ENCODE measurements at regions not wholly inside any gene's neighbourhood (a gene's known extent, or its start where the extent isn't known, plus 50 kb on each side); places are given as distances from the start of the nearest gene placed in this dataset.
"Not testable (repeated sequence)": the region's sequence is repeated elsewhere in the genome, so short reads cannot be mapped to it uniquely, and the experiment has no call there.

GRCh38 chr15:59797756-59798604 is 108.9 kb upstream of the BNIP2 start:
- no peak for TF ChIP-seq CTCF (IDR thresholded peaks at IDR 0.05; ENCODE audit: control insufficient read depth, insufficient read depth, low read depth, low read length, missing control alignments)
- DNase-seq (ENCODE audit: low read depth) = no peak
- H3K4me3 ChIP-seq (ENCODE audit: control insufficient read depth, low read depth, low read length) = no peak overlapping the region

GRCh38 chr15:59794229-59794886 is 105.2 kb upstream of the BNIP2 start:
- no peak for DNase-seq (ENCODE audit: low read depth)
- H3K4me3 ChIP-seq (ENCODE audit: control insufficient read depth, low read depth, low read length) = no peak overlapping the region
- TF ChIP-seq CTCF (IDR thresholded peaks at IDR 0.05; ENCODE audit: control insufficient read depth, insufficient read depth, low read depth, low read length, missing control alignments) = no peak

GRCh38 chr15:59792359-59792758 is 103.2 kb upstream of the BNIP2 start:
- no peak for DNase-seq (ENCODE audit: low read depth)
- TF ChIP-seq CTCF (IDR thresholded peaks at IDR 0.05; ENCODE audit: control insufficient read depth, insufficient read depth, low read depth, low read length, missing control alignments) = no peak
- H3K4me3 ChIP-seq (ENCODE audit: control insufficient read depth, low read depth, low read length) = no peak overlapping the region

- DNase-seq (ENCODE audit: low read depth) = no peak
- no peak for TF ChIP-seq CTCF (IDR thresholded peaks at IDR 0.05; ENCODE audit: control insufficient read depth, insufficient read depth, low read depth, low read length, missing control alignments)
- no peak overlapping the region for H3K4me3 ChIP-seq (ENCODE audit: control insufficient read depth, low read depth, low read length)
These were observed 102.6 kb upstream of the BNIP2 start for GRCh38 chr15:59791755-59792154.

GRCh38 chr15:59791079-59791478 is 102.0 kb upstream of the BNIP2 start:
- DNase-seq (ENCODE audit: low read depth) = no peak
- no peak for TF ChIP-seq CTCF (IDR thresholded peaks at IDR 0.05; ENCODE audit: control insufficient read depth, insufficient read depth, low read depth, low read length, missing control alignments)
- H3K4me3 ChIP-seq (ENCODE audit: control insufficient read depth, low read depth, low read length) = no peak overlapping the region

GRCh38 chr15:59786466-59786865 is 97.3 kb upstream of the BNIP2 start:
- not testable (repeated sequence) for DNase-seq (ENCODE audit: low read depth); H3K4me3 ChIP-seq (ENCODE audit: control insufficient read depth, low read depth, low read length)

- H3K4me3 ChIP-seq (ENCODE audit: control insufficient read depth, low read depth, low read length) = not testable (repeated sequence)
These were observed 96.9 kb upstream of the BNIP2 start for GRCh38 chr15:59785981-59786380.

GRCh38 chr15:59783774-59784520 is 94.8 kb upstream of the BNIP2 start:
- not testable (repeated sequence) for DNase-seq (ENCODE audit: low read depth); H3K4me3 ChIP-seq (ENCODE audit: control insufficient read depth, low read depth, low read length)

More at GRCh38 chr15:59785981-59786380, 96.9 kb upstream of the BNIP2 start:
- DNase-seq (ENCODE audit: low read depth) = not testable (repeated sequence)
